GM12891 (cell line): ENCODE measurements at regions not wholly inside any gene's neighbourhood (a gene's known extent, or its start where the extent isn't known, plus 50 kb on each side); places are given as distances from the start of the nearest gene placed in this dataset.

Source experiments
- PAX5 ChIP-seq: IDR thresholded peaks from 2 replicates; pipeline ENCODE4 v1.6.1; 2011; ENCODE audit warnings: low read length, moderate library complexity, mild to moderate bottlenecking; ENCODE audit not compliant: insufficient read depth, severe bottlenecking
- POLR2A ChIP-seq: IDR thresholded peaks from 2 replicates; pipeline ENCODE4 v1.6.1; 2011; ENCODE audit warnings: low read depth, low read length, control low read depth
- POLR2AphosphoS5 ChIP-seq: IDR thresholded peaks from 2 replicates; pipeline ENCODE4 v1.6.1; 2011; ENCODE audit warnings: low read depth, low read length, control low read depth
- POU2F2 ChIP-seq: IDR thresholded peaks from 2 replicates; pipeline ENCODE4 v1.6.1; 2011; ENCODE audit warnings: low read depth, mild to moderate bottlenecking, control low read depth, low read length, moderate library complexity
- SPI1 ChIP-seq: IDR thresholded peaks from 2 replicates; pipeline ENCODE4 v1.6.1; 2011; ENCODE audit warnings: low read depth, low read length, control low read depth
- TAF1 ChIP-seq: IDR thresholded peaks from 2 replicates; pipeline ENCODE4 v1.6.1; 2011; ENCODE audit warnings: low read depth, low read length, control low read depth

- TF ChIP-seq POU2F2, result no peak
- TF ChIP-seq POLR2A, result no peak
- TF ChIP-seq POLR2AphosphoS5, result no peak
- no peak for TF ChIP-seq TAF1
- TF ChIP-seq SPI1, result no peak
- TF ChIP-seq PAX5, result no peak
Measured at GRCh38 chr5:13325765-13326164, 618.7 kb downstream of the DNAH5 start.
